ENCODE measurements at regions not wholly inside any gene's neighbourhood (a gene's known extent, or its start where the extent isn't known, plus 50 kb on each side); places are given as distances from the start of the nearest gene placed in this dataset.

- no peak for DNase-seq (ENCODE audit: low read depth in 2 of 2)
Measured at GRCh38 chr3:25145176-25145575, 282.9 kb upstream of the RARB start.

GRCh38 chr3:25150199-25150598 lies 277.9 kb upstream of the RARB start:
- DNase-seq (ENCODE audit: low read depth in 2 of 2), result no peak

- no peak for DNase-seq (ENCODE audit: low read depth in 2 of 2)
Measured at GRCh38 chr3:25151281-25151902, 276.7 kb upstream of the RARB start.

- no peak for DNase-seq (ENCODE audit: low read depth in 2 of 2)
Measured at GRCh38 chr3:25151903-25152295, 276.2 kb upstream of the RARB start.

GRCh38 chr3:25153136-25153535 lies 274.9 kb upstream of the RARB start:
- no peak for DNase-seq (ENCODE audit: low read depth in 2 of 2)

- no peak for DNase-seq (ENCODE audit: low read depth in 2 of 2)
Measured at GRCh38 chr3:25153561-25153960, 274.5 kb upstream of the RARB start.

GRCh38 chr3:25155652-25156471 lies 272.2 kb upstream of the RARB start:
- DNase-seq (ENCODE audit: low read depth in 2 of 2), result no peak

GRCh38 chr3:25156626-25157025 lies 271.4 kb upstream of the RARB start:
- no peak for DNase-seq (ENCODE audit: low read depth in 2 of 2)

GRCh38 chr3:25165306-25165705 lies 262.8 kb upstream of the RARB start:
- DNase-seq (ENCODE audit: low read depth in 2 of 2), result no peak

- DNase-seq (ENCODE audit: low read depth in 2 of 2), result no peak
Measured at GRCh38 chr3:25166016-25166415, 262.0 kb upstream of the RARB start.

GRCh38 chr3:25169151-25169550 lies 258.9 kb upstream of the RARB start:
- no peak for DNase-seq (ENCODE audit: low read depth in 2 of 2)

GRCh38 chr3:25170021-25170420 lies 258.0 kb upstream of the RARB start:
- DNase-seq (ENCODE audit: low read depth in 2 of 2), result no peak

GRCh38 chr3:25171118-25171807 lies 256.8 kb upstream of the RARB start:
- DNase-seq (ENCODE audit: low read depth in 2 of 2), result no peak

GRCh38 chr3:25171897-25172296 lies 256.2 kb upstream of the RARB start:
- no peak for DNase-seq (ENCODE audit: low read depth in 2 of 2)

- DNase-seq (ENCODE audit: low read depth in 2 of 2), result no peak
Measured at GRCh38 chr3:25173606-25174005, 254.5 kb upstream of the RARB start.

GRCh38 chr3:25174251-25174650 lies 253.8 kb upstream of the RARB start:
- no peak for DNase-seq (ENCODE audit: low read depth in 2 of 2)

- DNase-seq (ENCODE audit: low read depth in 2 of 2), result no peak
Measured at GRCh38 chr3:25177041-25177440, 251.0 kb upstream of the RARB start.

GRCh38 chr3:25178672-25179071 lies 249.4 kb upstream of the RARB start:
- no peak for DNase-seq (ENCODE audit: low read depth in 2 of 2)

- no peak for DNase-seq (ENCODE audit: low read depth in 2 of 2)
Measured at GRCh38 chr3:25181096-25181495, 247.0 kb upstream of the RARB start.

GRCh38 chr3:25182794-25183193 lies 245.3 kb upstream of the RARB start:
- DNase-seq (ENCODE audit: low read depth in 2 of 2), result no peak

- DNase-seq (ENCODE audit: low read depth in 2 of 2), result no peak
Measured at GRCh38 chr3:25184641-25185250, 243.3 kb upstream of the RARB start.

- no peak for DNase-seq (ENCODE audit: low read depth in 2 of 2)
Measured at GRCh38 chr3:25191673-25192072, 236.4 kb upstream of the RARB start.

Data from stimulated activated CD8-positive, alpha-beta memory T cell treated with anti-CD3 and anti-CD28 coated beads, Interleukin-7, amount 100 ng/mL, for 4 hours (primary cell).